Uterus (tissue), 3 donors: ENCODE measurements at regions not wholly inside any gene's neighbourhood (a gene's known extent, or its start where the extent isn't known, plus 50 kb on each side); places are given as distances from the start of the nearest gene placed in this dataset.

Experiments
- DNase-seq, 2 donors: peaks; one replicate each; pipeline ENCODE4 v3.0.0-alpha.2; 2019 to 2020
- H3K27ac ChIP-seq, 2 donors: fragments of 200-600 bp; sonication (generic); 1 replicate in 1 of 2; 2 replicates in 1 of 2; pipeline ENCODE4 v1.5.1; 2016 to 2018
- H3K27me3 ChIP-seq, 2 donors: fragments of 200-600 bp; sonication (generic); one replicate each; pipeline ENCODE4 v1.5.1; 2018 to 2019; ENCODE audit warnings: control low read depth in 1 of 2
- H3K36me3 ChIP-seq, 2 donors: fragments of 200-600 bp; sonication (generic); one replicate each; pipeline ENCODE4 v1.5.1; 2019; ENCODE audit warnings: control low read depth in 1 of 2
- H3K4me1 ChIP-seq, 2 donors: fragments of 200-600 bp; sonication (generic); one replicate each; pipeline ENCODE4 v1.5.1; 2018 to 2019; ENCODE audit warnings: control low read depth in 1 of 2
- H3K4me3 ChIP-seq, 2 donors: fragments of 200-600 bp; sonication (generic); 1 replicate in 1 of 2; 2 replicates in 1 of 2; pipeline ENCODE4 v1.5.1; 2018 to 2019; ENCODE audit warnings: mild to moderate bottlenecking in 1 of 2
- H3K9me3 ChIP-seq, 2 donors: fragments of 200-600 bp; sonication (generic); one replicate each; pipeline ENCODE4 v1.5.1; 2019; ENCODE audit warnings: control low read depth in 1 of 2
- POLR2A ChIP-seq, 2 donors: fragments of 450-650 bp; IDR thresholded peaks; one replicate each; pipeline ENCODE4 v1.6.1; 2016; ENCODE audit warnings: antibody characterized with exemption in 2 of 2, mild to moderate bottlenecking in 1 of 2, moderate library complexity in 1 of 2
- intact Hi-C: fragments of 100-400 bp; cut with DNase I; formaldehyde crosslinking; loops from one replicate; pipeline ENCODE4 v1.15.1; 2023; ENCODE audit warnings: low total_unique reads
- TF ChIP-seq, protein P1 (sequence below), 4 experiments: fragments of 200-600 bp in 2 of 4; fragments of 450-650 bp in 2 of 4; sonication (generic) in 2 of 4; IDR thresholded peaks; one replicate each; pipeline ENCODE4 v1.5.1; 2016 to 2019; ENCODE audit warnings: antibody characterized with exemption in 4 of 4, mild to moderate bottlenecking in 2 of 4, moderate library complexity in 1 of 4
- donor health status: DM: yes; HTN: yes; CAD: no.

DNA sequence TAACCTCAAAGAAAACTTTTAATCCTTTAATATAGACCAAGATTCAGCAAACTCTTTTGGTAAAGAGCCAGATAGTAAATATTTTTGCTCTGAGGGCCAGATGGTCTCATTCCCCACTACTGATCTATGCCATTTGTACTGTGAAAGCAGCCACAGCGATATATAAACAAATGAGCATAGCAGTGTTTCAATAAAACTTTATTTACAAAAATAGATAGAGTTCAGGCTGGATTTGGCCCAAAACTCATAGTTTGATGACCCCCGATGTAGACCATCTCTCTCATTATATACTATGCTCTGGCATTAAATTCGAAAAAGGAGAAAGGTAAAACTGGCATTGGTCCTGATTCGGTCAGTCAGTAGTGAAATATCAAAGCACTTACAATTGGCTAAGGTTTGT, 195.8 kb upstream of the NRIP1 start:
- Histone ChIP-seq H3K36me3 (no peaks in the 10 kb centered on the region), H3K4me3 (no peak overlapping the region), H3K9me3 (no peaks in the 10 kb centered on the region), H3K27me3 (no peaks in the 10 kb centered on the region), H3K27ac (no peak overlapping the region), H3K4me1 (no peaks in the 10 kb centered on the region)
- TF ChIP-seq, protein P1, sequence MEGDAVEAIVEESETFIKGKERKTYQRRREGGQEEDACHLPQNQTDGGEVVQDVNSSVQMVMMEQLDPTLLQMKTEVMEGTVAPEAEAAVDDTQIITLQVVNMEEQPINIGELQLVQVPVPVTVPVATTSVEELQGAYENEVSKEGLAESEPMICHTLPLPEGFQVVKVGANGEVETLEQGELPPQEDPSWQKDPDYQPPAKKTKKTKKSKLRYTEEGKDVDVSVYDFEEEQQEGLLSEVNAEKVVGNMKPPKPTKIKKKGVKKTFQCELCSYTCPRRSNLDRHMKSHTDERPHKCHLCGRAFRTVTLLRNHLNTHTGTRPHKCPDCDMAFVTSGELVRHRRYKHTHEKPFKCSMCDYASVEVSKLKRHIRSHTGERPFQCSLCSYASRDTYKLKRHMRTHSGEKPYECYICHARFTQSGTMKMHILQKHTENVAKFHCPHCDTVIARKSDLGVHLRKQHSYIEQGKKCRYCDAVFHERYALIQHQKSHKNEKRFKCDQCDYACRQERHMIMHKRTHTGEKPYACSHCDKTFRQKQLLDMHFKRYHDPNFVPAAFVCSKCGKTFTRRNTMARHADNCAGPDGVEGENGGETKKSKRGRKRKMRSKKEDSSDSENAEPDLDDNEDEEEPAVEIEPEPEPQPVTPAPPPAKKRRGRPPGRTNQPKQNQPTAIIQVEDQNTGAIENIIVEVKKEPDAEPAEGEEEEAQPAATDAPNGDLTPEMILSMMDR (IDR thresholded peaks at IDR 0.05) = no peak
- TF ChIP-seq POLR2A (IDR thresholded peaks at IDR 0.05) = no peak
- no peak for DNase-seq
- intact Hi-C loops = no loop called here

GRCh38 chr21:15264084-15264665, 199.4 kb upstream of the NRIP1 start:
- H3K27ac ChIP-seq = no peak overlapping the region
- no peaks in the 10 kb centered on the region for H3K36me3 ChIP-seq
- no peaks in the 10 kb centered on the region for H3K4me1 ChIP-seq
- no peak for DNase-seq
- intact Hi-C loops = no loop called here
- TF ChIP-seq, protein P1 (IDR thresholded peaks at IDR 0.05) = no peak
- TF ChIP-seq POLR2A (IDR thresholded peaks at IDR 0.05) = no peak
- H3K9me3 ChIP-seq = no peaks in the 10 kb centered on the region
- no peaks in the 10 kb centered on the region for H3K27me3 ChIP-seq
- H3K4me3 ChIP-seq = no peak overlapping the region

GRCh38 chr21:15272171-15272570, 207.4 kb upstream of the NRIP1 start:
- DNase-seq = no peak
- H3K36me3 ChIP-seq = no peaks in the 10 kb centered on the region
- no peaks in the 10 kb centered on the region for H3K9me3 ChIP-seq
- H3K27me3 ChIP-seq = no peaks in the 10 kb centered on the region
- H3K4me1 ChIP-seq = no peaks in the 10 kb centered on the region
- H3K27ac ChIP-seq = no peak overlapping the region
- TF ChIP-seq, protein P1 (IDR thresholded peaks at IDR 0.05) = no peak
- no peak for TF ChIP-seq POLR2A (IDR thresholded peaks at IDR 0.05)
- intact Hi-C loops = no loop called here
- no peak overlapping the region for H3K4me3 ChIP-seq

DNA sequence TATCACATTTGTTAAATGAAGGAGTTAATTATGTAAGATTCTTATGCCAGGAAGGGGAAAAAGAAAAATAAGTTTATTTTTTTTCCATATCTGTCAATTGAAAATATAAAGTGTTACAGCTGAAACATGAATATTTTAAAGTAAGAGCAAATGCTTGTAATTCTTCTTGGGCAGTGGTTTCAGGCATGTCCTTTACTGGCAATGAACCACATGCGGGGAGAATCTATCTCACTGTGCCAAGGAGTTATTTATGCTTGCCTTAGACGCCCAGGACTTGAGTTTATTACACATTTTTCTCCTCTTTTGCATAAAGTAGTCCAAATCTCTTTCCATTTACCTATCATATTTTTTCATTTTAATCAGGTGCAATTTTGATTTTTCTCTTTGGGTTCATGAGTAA, 207.8 kb upstream of the NRIP1 start:
- no peak overlapping the region for H3K4me3 ChIP-seq
- H3K27me3 ChIP-seq = no peaks in the 10 kb centered on the region
- H3K36me3 ChIP-seq = no peaks in the 10 kb centered on the region
- no peaks in the 10 kb centered on the region for H3K4me1 ChIP-seq
- no peak overlapping the region for H3K27ac ChIP-seq
- TF ChIP-seq, protein P1 (IDR thresholded peaks at IDR 0.05) = no peak
- no peak for TF ChIP-seq POLR2A (IDR thresholded peaks at IDR 0.05)
- no peaks in the 10 kb centered on the region for H3K9me3 ChIP-seq
- DNase-seq = no peak
- intact Hi-C loops = no loop called here

- H3K4me1 ChIP-seq = no peaks in the 10 kb centered on the region
- H3K27ac ChIP-seq = no peak overlapping the region
- intact Hi-C loops = no loop called here
- no peaks in the 10 kb centered on the region for H3K36me3 ChIP-seq
- no peak for DNase-seq
- H3K27me3 ChIP-seq = no peaks in the 10 kb centered on the region
- H3K9me3 ChIP-seq = no peaks in the 10 kb centered on the region
- TF ChIP-seq, protein P1 (IDR thresholded peaks at IDR 0.05) = no peak
- no peak for TF ChIP-seq POLR2A (IDR thresholded peaks at IDR 0.05)
- no peak overlapping the region for H3K4me3 ChIP-seq
Measured at GRCh38 chr21:15273244-15273643, 208.4 kb upstream of the NRIP1 start.
